ELF-1 (cell line): ENCODE measurements at regions not wholly inside any gene's neighbourhood (a gene's known extent, or its start where the extent isn't known, plus 50 kb on each side); places are given as distances from the start of the nearest gene placed in this dataset.
A peak's percentile ranks its signal among the peaks of the same experiment; 100 is the strongest.
"Not testable (repeated sequence)": the region's sequence is repeated elsewhere in the genome, so short reads cannot be mapped to it uniquely, and the experiment has no call there.

Experiments
- DNase-seq: peaks from one replicate; pipeline ENCODE4 v3.0.0-alpha.2; 2016; ENCODE audit warnings: low read depth, low spot score

GRCh38 chr15:84152381-84152979 is 83.1 kb upstream of the GOLGA6L4 start:
- not testable (repeated sequence) for DNase-seq

- not testable (repeated sequence) for DNase-seq
Measured at GRCh38 chr15:84153655-84154140, 81.9 kb upstream of the GOLGA6L4 start.

GRCh38 chr15:84154314-84154713 is 81.3 kb upstream of the GOLGA6L4 start:
- not testable (repeated sequence) for DNase-seq

- DNase-seq: not testable (repeated sequence)
Measured at GRCh38 chr15:84154787-84155186, 80.8 kb upstream of the GOLGA6L4 start.

- DNase-seq: peak; percentile 45
Measured at GRCh38 chr15:84155792-84156587, 79.6 kb upstream of the GOLGA6L4 start.

- DNase-seq: not testable (repeated sequence)
Measured at GRCh38 chr15:84156588-84156840, 79.1 kb upstream of the GOLGA6L4 start.

GRCh38 chr15:84157056-84157632 is 78.4 kb upstream of the GOLGA6L4 start:
- not testable (repeated sequence) for DNase-seq

GRCh38 chr15:84157857-84158256 is 77.7 kb upstream of the GOLGA6L4 start:
- not testable (repeated sequence) for DNase-seq

- not testable (repeated sequence) for DNase-seq
Measured at GRCh38 chr15:84159346-84160269, 76.0 kb upstream of the GOLGA6L4 start.

GRCh38 chr15:84164423-84165292 is 70.9 kb upstream of the GOLGA6L4 start:
- peak; percentile 41 for DNase-seq

GRCh38 chr15:84170029-84170428 is 65.5 kb upstream of the GOLGA6L4 start:
- DNase-seq: not testable (repeated sequence)

- not testable (repeated sequence) for DNase-seq
Measured at GRCh38 chr15:84173231-84173610, 62.4 kb upstream of the GOLGA6L4 start.
